ENCODE measurements at regions not wholly inside any gene's neighbourhood (a gene's known extent, or its start where the extent isn't known, plus 50 kb on each side); places are given as distances from the start of the nearest gene placed in this dataset.

GRCh38 chr3:976006-976405, 116.8 kb upstream of the CNTN6 start:
- H3K4me1 ChIP-seq (ENCODE audit: low read depth): no peaks in the 10 kb centered on the region
- no peak for ATAC-seq
- H3K9me3 ChIP-seq: peaks cover 19% of the 10 kb centered on the region
- H3K4me3 ChIP-seq: no peak overlapping the region
- no peaks in the 10 kb centered on the region for H3K36me3 ChIP-seq (ENCODE audit: low read depth)
- intact Hi-C loops (cut with DNase I, micrococcal nuclease): no loop called here
- no peak for DNase-seq
- no peak for TF ChIP-seq CTCF (IDR thresholded peaks at IDR 0.05)

GRCh38 chr3:981156-981555, 111.7 kb upstream of the CNTN6 start:
- no peak overlapping the region for H3K4me3 ChIP-seq
- DNase-seq (no peak), ATAC-seq (no peak)
- H3K36me3 ChIP-seq (ENCODE audit: low read depth): no peaks in the 10 kb centered on the region
- no peak for TF ChIP-seq CTCF (IDR thresholded peaks at IDR 0.05)
- peaks cover 7% of the 10 kb centered on the region for H3K9me3 ChIP-seq
- no peaks in the 10 kb centered on the region for H3K4me1 ChIP-seq (ENCODE audit: low read depth)
- intact Hi-C loops (cut with DNase I, micrococcal nuclease): no loop called here

DNA sequence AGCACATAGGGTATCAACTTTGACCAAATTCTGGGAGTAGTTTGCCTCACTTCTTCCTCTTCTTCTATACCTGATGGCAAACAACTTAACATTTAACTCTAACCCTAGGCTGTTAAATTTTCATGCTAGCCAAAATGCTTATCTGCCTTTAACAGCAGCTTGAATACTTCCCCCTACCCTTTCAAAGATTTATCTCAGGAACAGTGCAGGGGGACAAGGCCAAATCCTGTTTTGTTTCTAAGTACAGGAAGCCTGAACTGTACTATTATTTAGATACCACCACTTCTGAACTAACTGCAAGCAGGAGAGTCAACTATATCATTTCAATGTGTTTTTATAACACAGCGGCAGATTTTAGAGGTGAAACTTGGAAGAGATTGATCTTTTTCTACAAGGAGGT, 104.0 kb upstream of the CNTN6 start:
- ATAC-seq (no peak), DNase-seq (no peak)
- intact Hi-C loops (cut with DNase I, micrococcal nuclease): no loop called here

GRCh38 chr3:992871-993270, 100.0 kb upstream of the CNTN6 start:
- no peaks in the 10 kb centered on the region for H3K9me3 ChIP-seq
- intact Hi-C loops (cut with DNase I, micrococcal nuclease): no loop called here
- ATAC-seq (no peak), DNase-seq (no peak)
- no peaks in the 10 kb centered on the region for H3K36me3 ChIP-seq (ENCODE audit: low read depth)
- no peak for TF ChIP-seq CTCF (IDR thresholded peaks at IDR 0.05)
- no peaks in the 10 kb centered on the region for H3K4me1 ChIP-seq (ENCODE audit: low read depth)
- no peak overlapping the region for H3K4me3 ChIP-seq

More for the DNA sequence above, 104.0 kb upstream of the CNTN6 start:
- Histone ChIP-seq H3K4me3 (no peak overlapping the region), H3K4me1 (ENCODE audit: low read depth) (no peaks in the 10 kb centered on the region), H3K9me3 (no peaks in the 10 kb centered on the region), H3K36me3 (ENCODE audit: low read depth) (no peaks in the 10 kb centered on the region)
- no peak for TF ChIP-seq CTCF (IDR thresholded peaks at IDR 0.05)

GRCh38 chr3:1002010-1002409, 90.8 kb upstream of the CNTN6 start:
- intact Hi-C loops (cut with DNase I, micrococcal nuclease): no loop called here
- Histone ChIP-seq H3K4me1 (ENCODE audit: low read depth) (no peaks in the 10 kb centered on the region), H3K36me3 (ENCODE audit: low read depth) (no peaks in the 10 kb centered on the region), H3K9me3 (no peaks in the 10 kb centered on the region), H3K4me3 (no peak overlapping the region)
- no peak for ATAC-seq
- DNase-seq: no peak
- no peak for TF ChIP-seq CTCF (IDR thresholded peaks at IDR 0.05)

GRCh38 chr3:1007866-1008265, 85.0 kb upstream of the CNTN6 start:
- H3K4me3 ChIP-seq: no peak overlapping the region
- H3K4me1 ChIP-seq (ENCODE audit: low read depth): no peaks in the 10 kb centered on the region
- intact Hi-C loops (cut with DNase I, micrococcal nuclease): no loop called here
- no peaks in the 10 kb centered on the region for H3K9me3 ChIP-seq
- no peak for DNase-seq
- ATAC-seq: no peak
- no peaks in the 10 kb centered on the region for H3K36me3 ChIP-seq (ENCODE audit: low read depth)
- no peak for TF ChIP-seq CTCF (IDR thresholded peaks at IDR 0.05)

All from mucosa of descending colon (tissue), 3 donors.